Gastroesophageal sphincter (tissue), 4 donors: ENCODE measurements at regions not wholly inside any gene's neighbourhood (a gene's known extent, or its start where the extent isn't known, plus 50 kb on each side); places are given as distances from the start of the nearest gene placed in this dataset.

ENCODE experiments used
- ATAC-seq: fragments of 150-250 bp; one replicate; pipeline ENCODE4 v1.9.1; 2016; ENCODE audit warnings: mild to moderate bottlenecking, moderate library complexity
- H3K27ac ChIP-seq, 4 donors: fragments of 200-600 bp; sonication (generic) in 3 of 4; 1 replicate in 3 of 4; 2 replicates in 1 of 4; pipeline ENCODE4 v1.5.1; 2016 to 2019
- H3K27me3 ChIP-seq: fragments of 200-600 bp; sonication (generic); one replicate; pipeline ENCODE4 v1.5.1; 2019
- H3K36me3 ChIP-seq, 2 donors: fragments of 200-600 bp; sonication (generic); one replicate each; pipeline ENCODE4 v1.5.1; 2019; ENCODE audit warnings: control low read depth in 1 of 2
- H3K4me1 ChIP-seq, 3 donors: fragments of 200-600 bp; sonication (generic); 1 replicate in 2 of 3; 2 replicates in 1 of 3; pipeline ENCODE4 v1.5.1; 2016 to 2019; ENCODE audit warnings: control low read depth in 2 of 3
- H3K4me3 ChIP-seq, 2 donors: fragments of 200-600 bp; sonication (generic); one replicate each; pipeline ENCODE4 v1.5.1; 2019; ENCODE audit warnings: mild to moderate bottlenecking in 1 of 2, moderate library complexity in 1 of 2
- H3K9me3 ChIP-seq, 3 donors: fragments of 200-600 bp; sonication (generic); one replicate each; pipeline ENCODE4 v1.5.1; 2017 to 2019; ENCODE audit warnings: control low read depth in 2 of 3
- EP300 ChIP-seq: sonication (generic); formaldehyde crosslinking; IDR thresholded peaks from one replicate; pipeline ENCODE4 v1.6.1; 2017; ENCODE audit warnings: antibody characterized with exemption, mild to moderate bottlenecking
- POLR2A ChIP-seq, 2 donors: fragments of 450-650 bp; IDR thresholded peaks; one replicate each; pipeline ENCODE4 v1.6.1; 2017; ENCODE audit warnings: antibody characterized with exemption in 2 of 2, mild to moderate bottlenecking in 2 of 2, moderate library complexity in 1 of 2
- POLR2AphosphoS5 ChIP-seq: sonication (generic); formaldehyde crosslinking; IDR thresholded peaks from one replicate; pipeline ENCODE4 v1.6.1; 2017; ENCODE audit warnings: antibody characterized with exemption
- WGBS, 2 donors: methylation state at CpG; one replicate each; pipeline ENCODE4 v1.1.5; 2018; ENCODE audit warnings: low coverage in 1 of 2; 5-methylcytosine and 5-hydroxymethylcytosine counted together
- TF ChIP-seq, protein P1 (sequence below), 4 experiments: fragments of 200-600 bp in 2 of 4; fragments of 450-650 bp in 2 of 4; sonication (generic) in 1 of 4; IDR thresholded peaks; one replicate each; pipeline ENCODE4 v1.5.1; 2017 to 2019; ENCODE audit warnings: antibody characterized with exemption in 4 of 4, mild to moderate bottlenecking in 2 of 4, moderate library complexity in 2 of 4

DNA sequence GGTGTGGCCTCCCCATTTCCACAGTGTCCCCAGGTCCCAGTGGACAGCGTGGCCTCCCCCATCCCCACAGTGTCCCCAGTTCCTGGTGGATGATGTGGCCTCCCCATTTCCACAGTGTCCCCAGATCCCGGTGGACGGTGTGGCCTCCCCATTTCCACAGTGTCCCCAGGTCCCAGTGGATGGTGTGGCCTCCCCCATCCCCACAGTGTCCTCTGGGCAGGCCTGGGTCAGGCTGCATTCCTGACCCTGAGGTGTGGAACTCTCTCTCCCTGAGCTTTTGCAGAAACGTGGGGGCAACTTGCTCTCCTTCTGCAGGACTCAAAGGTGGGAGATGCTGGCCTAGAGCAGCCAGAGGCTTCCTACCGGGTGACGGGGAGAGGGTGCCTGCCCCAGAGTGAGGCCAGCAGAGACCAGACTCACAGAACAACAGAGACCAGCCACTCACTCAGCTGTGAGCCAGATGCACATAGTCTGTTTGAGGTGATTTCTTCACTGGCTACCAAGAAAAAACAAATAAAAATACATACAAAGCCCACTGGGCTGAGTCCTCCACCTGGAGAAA is 85.8 kb upstream of the FGF3 start:
- H3K27ac ChIP-seq = no peak overlapping the region
- H3K9me3 ChIP-seq = no peaks in the 10 kb centered on the region
- H3K4me3 ChIP-seq = no peak overlapping the region
- TF ChIP-seq, protein P1, sequence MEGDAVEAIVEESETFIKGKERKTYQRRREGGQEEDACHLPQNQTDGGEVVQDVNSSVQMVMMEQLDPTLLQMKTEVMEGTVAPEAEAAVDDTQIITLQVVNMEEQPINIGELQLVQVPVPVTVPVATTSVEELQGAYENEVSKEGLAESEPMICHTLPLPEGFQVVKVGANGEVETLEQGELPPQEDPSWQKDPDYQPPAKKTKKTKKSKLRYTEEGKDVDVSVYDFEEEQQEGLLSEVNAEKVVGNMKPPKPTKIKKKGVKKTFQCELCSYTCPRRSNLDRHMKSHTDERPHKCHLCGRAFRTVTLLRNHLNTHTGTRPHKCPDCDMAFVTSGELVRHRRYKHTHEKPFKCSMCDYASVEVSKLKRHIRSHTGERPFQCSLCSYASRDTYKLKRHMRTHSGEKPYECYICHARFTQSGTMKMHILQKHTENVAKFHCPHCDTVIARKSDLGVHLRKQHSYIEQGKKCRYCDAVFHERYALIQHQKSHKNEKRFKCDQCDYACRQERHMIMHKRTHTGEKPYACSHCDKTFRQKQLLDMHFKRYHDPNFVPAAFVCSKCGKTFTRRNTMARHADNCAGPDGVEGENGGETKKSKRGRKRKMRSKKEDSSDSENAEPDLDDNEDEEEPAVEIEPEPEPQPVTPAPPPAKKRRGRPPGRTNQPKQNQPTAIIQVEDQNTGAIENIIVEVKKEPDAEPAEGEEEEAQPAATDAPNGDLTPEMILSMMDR (IDR thresholded peaks at IDR 0.05) = no peak
- TF ChIP-seq POLR2A (IDR thresholded peaks at IDR 0.05) (no peak), POLR2AphosphoS5 (no peak), EP300 (no peak)
- peaks cover 0 to 9% (median 0%) of the 10 kb centered on the region in 3 donors for H3K4me1 ChIP-seq
- ATAC-seq = no peak
- WGBS, 2 donors = 67% methylated on average over 1 of the region's 6 CpGs; no CpG with 5 or more reads in 1 of the 2 donors
- H3K27me3 ChIP-seq = peaks cover 59% of the 10 kb centered on the region
- H3K36me3 ChIP-seq = no peaks in the 10 kb centered on the region

DNA sequence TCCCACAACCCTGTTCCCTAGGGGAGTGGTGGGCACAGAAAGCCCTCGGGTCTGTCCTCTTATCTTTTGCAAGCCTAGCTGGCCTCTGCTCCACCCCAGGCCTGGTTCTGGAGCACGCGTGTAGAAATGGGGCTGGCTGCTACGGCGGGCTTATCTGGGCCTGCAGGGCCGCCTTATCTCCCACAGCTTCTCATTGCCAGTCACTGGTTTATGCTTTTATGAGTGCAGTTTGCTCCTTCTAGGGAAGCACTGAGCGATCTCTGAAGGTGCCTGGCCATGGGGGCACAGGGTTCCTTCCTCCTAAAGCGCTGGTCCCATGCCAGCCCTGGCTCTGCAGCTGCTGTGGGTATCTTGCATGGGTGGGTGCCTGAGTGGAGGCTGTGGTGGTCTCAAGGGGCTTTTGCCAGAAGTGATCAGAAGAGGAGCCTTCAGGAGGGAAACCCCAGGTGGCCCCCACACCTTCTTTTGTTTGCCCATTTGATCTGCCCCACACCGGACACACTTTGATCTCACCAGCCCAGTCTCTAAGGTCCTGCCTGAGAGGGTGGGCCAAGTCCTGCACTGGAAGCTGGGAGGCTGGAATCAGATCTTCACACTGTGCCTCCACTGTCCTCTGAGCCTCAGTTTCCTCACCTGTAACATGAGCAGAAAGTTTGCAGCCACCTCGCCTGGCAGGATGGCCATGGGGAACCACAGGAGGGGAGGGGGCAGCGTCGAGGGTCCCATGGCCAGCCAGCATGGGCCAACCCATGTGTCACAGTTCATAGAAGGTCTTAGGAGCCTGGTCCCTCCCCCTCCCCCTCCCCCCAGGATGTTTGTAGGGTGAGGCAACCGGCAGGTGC is 86.6 kb upstream of the FGF3 start:
- WGBS, 2 donors = 59 to 67% methylated on average over 2 to 3 of the region's 13 CpGs
- ATAC-seq = no peak

DNA sequence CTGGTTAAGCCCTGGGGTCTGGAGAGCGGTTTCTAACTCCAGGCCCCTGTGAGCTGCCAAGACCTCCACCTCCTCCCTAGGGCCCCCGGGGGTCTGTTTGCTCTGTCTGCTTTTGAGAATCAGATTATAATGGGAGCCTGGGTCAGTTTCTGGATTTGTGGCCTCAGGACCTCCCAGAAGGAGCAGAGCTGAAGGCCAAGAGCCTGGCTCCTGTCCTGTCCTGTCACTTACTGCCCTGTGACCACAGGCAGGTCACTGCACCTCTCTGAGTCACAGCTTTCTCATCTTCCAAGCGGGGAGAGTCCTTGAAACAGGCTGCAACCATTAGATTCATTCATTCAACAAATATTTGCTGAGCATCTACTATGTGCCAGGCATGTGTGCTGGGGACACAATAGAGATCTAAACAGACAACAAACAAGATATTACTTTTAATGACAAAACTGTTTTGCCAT is 87.3 kb upstream of the FGF3 start:
- ATAC-seq = no peak
- Histone ChIP-seq H3K27me3 (peaks cover 73% of the 10 kb centered on the region), H3K36me3 (no peaks in the 10 kb centered on the region), H3K4me3 (no peak overlapping the region), H3K9me3 (no peaks in the 10 kb centered on the region), H3K4me1 (no peaks in the 10 kb centered on the region), H3K27ac (no peak overlapping the region)
- TF ChIP-seq, protein P1 (IDR thresholded peaks at IDR 0.05) = no peak
- 40 to 60% methylated on average over 1 of the region's 3 CpGs for WGBS, 2 donors

More for the DNA sequence above, 86.6 kb upstream of the FGF3 start:
- Histone ChIP-seq H3K4me1 (peaks cover 0 to 2% (median 0%) of the 10 kb centered on the region in 3 donors), H3K36me3 (no peaks in the 10 kb centered on the region), H3K27me3 (peaks cover 66% of the 10 kb centered on the region), H3K4me3 (no peak overlapping the region), H3K9me3 (no peaks in the 10 kb centered on the region), H3K27ac (no peak overlapping the region)
- no peak for TF ChIP-seq EP300
- no peak for TF ChIP-seq POLR2A (IDR thresholded peaks at IDR 0.05)
- TF ChIP-seq, protein P1 (IDR thresholded peaks at IDR 0.05) = no peak
- TF ChIP-seq POLR2AphosphoS5 = no peak

DNA sequence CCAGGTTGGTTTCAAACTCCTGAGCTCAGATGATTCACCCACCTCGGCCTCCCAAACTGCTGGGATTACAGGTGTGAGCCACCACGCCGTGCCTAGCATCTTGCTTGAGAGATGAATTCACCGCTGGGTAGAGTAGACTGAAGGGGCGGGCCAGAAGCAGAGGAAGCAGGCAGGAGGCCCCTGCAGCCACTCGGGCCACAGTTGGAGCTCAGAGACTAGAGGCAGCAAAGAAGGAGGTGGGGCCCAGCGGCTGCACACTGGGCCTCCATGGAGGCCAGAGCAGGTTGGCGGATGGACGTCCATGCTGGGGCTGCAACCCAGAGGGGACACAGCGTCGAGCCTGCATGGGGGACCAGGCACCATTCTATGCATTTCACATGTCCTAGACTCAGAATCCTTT is 88.4 kb upstream of the FGF3 start:
- H3K4me1 ChIP-seq = no peaks in the 10 kb centered on the region
- no CpG with 5 or more reads among the region's 11 CpGs for WGBS, 2 donors
- no peak overlapping the region for H3K4me3 ChIP-seq
- no peak overlapping the region for H3K27ac ChIP-seq
- TF ChIP-seq POLR2A (IDR thresholded peaks at IDR 0.05) (no peak), EP300 (no peak), POLR2AphosphoS5 (no peak)
- TF ChIP-seq, protein P1 (IDR thresholded peaks at IDR 0.05) = no peak
- no peaks in the 10 kb centered on the region for H3K36me3 ChIP-seq
- ATAC-seq = no peak
- peaks cover 83% of the 10 kb centered on the region for H3K27me3 ChIP-seq
- H3K9me3 ChIP-seq = no peaks in the 10 kb centered on the region
